IMR-90 (cell line): ENCODE measurements at regions not wholly inside any gene's neighbourhood (a gene's known extent, or its start where the extent isn't known, plus 50 kb on each side); places are given as distances from the start of the nearest gene placed in this dataset.

Experiments used
- ATAC-seq: fragments of 200-7000 bp; cut with Tn5 transposase; 2 replicates; pipeline ENCODE4 v1.9.1; 2020; ENCODE audit warnings: low read depth, mild to moderate bottlenecking, moderate library complexity
- BruUV-seq: library from RNA; stranded (reverse); fragments of 400-500 nt; replicated peaks from 2 replicates; lab custom pipeline; 2021; lab: Mats Ljungman, UMichigan
- CTCF ChIA-PET: fragments of 300-600 bp; formaldehyde crosslinking; extraction: SDS; loops from one replicate; lab custom pipeline; 2021; ENCODE audit warnings: antibody characterized with exemption; lab: Yijun Ruan, JAX
- POLR2A ChIA-PET: fragments of 300-600 bp; sonication (Branson Sonifier 250); formaldehyde crosslinking; loops from one replicate; lab custom pipeline; 2022; ENCODE audit warnings: antibody characterized with exemption; ENCODE audit not compliant: unreplicated experiment; lab: Charles Lee
- DNase-seq: peaks from one replicate; pipeline ENCODE4 v3.0.0; 2013
- H2AFZ ChIP-seq: replicated peaks from 2 replicates; pipeline ENCODE3; 2013; ENCODE audit warnings: low read length, mild to moderate bottlenecking; ENCODE audit not compliant: poor library complexity
- H2AK5ac ChIP-seq: 2 replicates; pipeline ENCODE4 v1.6.1; 2013; ENCODE audit warnings: low read depth, low read length, inconsistent platforms
- H2AK9ac ChIP-seq: replicated peaks from 2 replicates; pipeline ENCODE3; 2013; ENCODE audit warnings: mild to moderate bottlenecking, low read depth, low read length, moderate library complexity; ENCODE audit not compliant: poor library complexity
- H2BK120ac ChIP-seq: 2 replicates; pipeline ENCODE4 v1.6.1; 2013; ENCODE audit warnings: low read depth, low read length, inconsistent platforms
- H2BK15ac ChIP-seq: 3 replicates; pipeline ENCODE4 v1.6.1; 2013; ENCODE audit warnings: low read depth, low read length, inconsistent platforms
- H2BK20ac ChIP-seq: 2 replicates; pipeline ENCODE4 v1.6.1; 2013; ENCODE audit warnings: low read depth, mild to moderate bottlenecking, inconsistent platforms, low read length, moderate library complexity
- H2BK5ac ChIP-seq: 2 replicates; pipeline ENCODE4 v1.6.1; 2013; ENCODE audit warnings: mild to moderate bottlenecking, low read depth, low read length, inconsistent platforms; ENCODE audit not compliant: poor library complexity, severe bottlenecking
- H3K14ac ChIP-seq: replicated peaks from 2 replicates; pipeline ENCODE4 v1.6.1; 2013; ENCODE audit warnings: low read depth, low read length, inconsistent platforms
- H3K18ac ChIP-seq: 2 replicates; pipeline ENCODE4 v1.6.1; 2013; ENCODE audit warnings: low read depth, low read length, control low read depth
- H3K23ac ChIP-seq: 2 replicates; pipeline ENCODE4 v1.6.1; 2013; ENCODE audit warnings: low read depth, low read length, inconsistent platforms
- H3K27ac ChIP-seq: 2 replicates; pipeline ENCODE4 v1.5.1; 2013; ENCODE audit warnings: mild to moderate bottlenecking, control low read depth, low read length; ENCODE audit not compliant: insufficient read depth
- H3K27me3 ChIP-seq: 2 replicates; pipeline ENCODE4 v1.6.1; 2013; ENCODE audit warnings: low read length; ENCODE audit not compliant: control insufficient read depth, insufficient read depth
- H3K36me3 ChIP-seq: 2 replicates; pipeline ENCODE4 v1.6.1; 2013; ENCODE audit warnings: low read length, mixed read lengths; ENCODE audit not compliant: control insufficient read depth, insufficient read depth
- H3K4ac ChIP-seq: 2 replicates; pipeline ENCODE4 v1.6.1; 2013; ENCODE audit warnings: low read depth, low read length, inconsistent platforms
- H3K4me1 ChIP-seq: 2 replicates; pipeline ENCODE4 v1.6.1; 2013; ENCODE audit warnings: low read length, mixed read lengths; ENCODE audit not compliant: control insufficient read depth, insufficient read depth
- H3K4me2 ChIP-seq: 2 replicates; pipeline ENCODE4 v1.6.1; 2013; ENCODE audit warnings: low read depth, mild to moderate bottlenecking, control low read depth, low read length, moderate library complexity
- H3K4me3 ChIP-seq: 2 replicates; pipeline ENCODE4 v1.5.1; 2013; ENCODE audit warnings: low read depth, mild to moderate bottlenecking, control low read depth, low read length, moderate library complexity; ENCODE audit not compliant: insufficient read depth
- H3K56ac ChIP-seq: 2 replicates; pipeline ENCODE4 v1.6.1; 2013; ENCODE audit warnings: low read length, inconsistent platforms; ENCODE audit not compliant: insufficient read depth; ENCODE audit errors: extremely low read depth
- H3K79me1 ChIP-seq, 2 experiments: 2 replicates each; pipeline ENCODE4 v1.6.1; 2013; ENCODE audit warnings: low read length in 2 of 2, inconsistent platforms in 1 of 2, low read depth in 1 of 2
- H3K9ac ChIP-seq: 2 replicates; pipeline ENCODE4 v1.6.1; 2013; ENCODE audit warnings: low read depth, low read length, control low read depth
- H3K9me1 ChIP-seq: 2 replicates; pipeline ENCODE4 v1.6.1; 2013; ENCODE audit warnings: low read length, inconsistent platforms; ENCODE audit not compliant: insufficient read depth
- H3K9me3 ChIP-seq: 2 replicates; pipeline ENCODE4 v1.6.1; 2013; ENCODE audit warnings: low read length; ENCODE audit not compliant: control insufficient read depth, insufficient read depth
- H4K20me1 ChIP-seq: 2 replicates; pipeline ENCODE4 v1.6.1; 2013; ENCODE audit warnings: low read length, inconsistent platforms; ENCODE audit not compliant: insufficient read depth
- H4K5ac ChIP-seq: 2 replicates; pipeline ENCODE4 v1.6.1; 2013; ENCODE audit warnings: mild to moderate bottlenecking, low read depth, low read length, control low read depth
- H4K8ac ChIP-seq, 2 experiments: 2 replicates each; pipeline ENCODE4 v1.6.1; 2013; ENCODE audit warnings: low read depth in 2 of 2, low read length in 2 of 2, control low read depth in 1 of 2, inconsistent platforms in 1 of 2
- H4K91ac ChIP-seq: 2 replicates; pipeline ENCODE4 v1.6.1; 2013; ENCODE audit warnings: low read depth, low read length, inconsistent platforms; ENCODE audit not compliant: insufficient read depth
- FOS ChIP-seq: fragments of 150-350 bp; IDR thresholded peaks from 2 replicates; pipeline ENCODE4 v1.6.1; 2016; ENCODE audit warnings: low read depth, low read length
- dilution Hi-C: fragments of 300-500 bp; cut with HindIII; formaldehyde crosslinking; loops from one replicate; pipeline ENCODE4 v1.14.3; 2018; ENCODE audit warnings: low sequenced_read_pairs; ENCODE audit not compliant: unreplicated experiment
- in situ Hi-C: fragments of 300-500 bp; cut with MboI; formaldehyde crosslinking; loops from 3 replicates; pipeline ENCODE4 v1.14.3; 2019; ENCODE audit warnings: low sequenced_read_pairs, inconsistent platforms, mixed read lengths
- intact Hi-C: fragments of 100-400 bp; cut with micrococcal nuclease; formaldehyde crosslinking; loops from 2 replicates; pipeline ENCODE4 v1.10.0; 2022

DNA sequence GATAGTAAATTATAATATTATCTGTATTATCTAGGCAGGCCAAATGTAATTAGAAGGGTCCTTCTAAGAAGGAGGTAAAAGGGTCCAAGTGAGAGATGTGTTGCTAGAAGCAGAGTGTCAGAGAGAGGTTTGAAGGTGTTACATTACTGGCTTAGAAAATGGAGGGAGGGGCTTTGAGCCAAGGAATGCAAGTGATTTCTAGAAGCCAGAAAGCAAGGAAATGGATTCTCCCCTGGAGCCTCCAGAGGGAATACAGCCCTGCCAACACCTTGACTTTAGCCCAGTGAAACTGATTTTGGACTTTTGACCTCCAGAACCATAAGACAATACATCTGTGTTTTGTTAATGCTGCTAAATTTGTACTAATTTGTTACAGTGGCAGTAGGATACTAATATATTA lies 97.9 kb upstream of the IL6 start:
- TF ChIP-seq FOS, result no peak
- Histone ChIP-seq H3K36me3 (no peaks in the 10 kb centered on the region), H2BK5ac (no peak overlapping the region), H4K8ac (no peak overlapping the region), H3K18ac (no peak overlapping the region), H2AK5ac (no peak overlapping the region), H2AK9ac (no peak overlapping the region), H3K4me3 (no peak overlapping the region), H3K14ac (no peak overlapping the region), H3K9me3 (no peaks in the 10 kb centered on the region), H3K56ac (no peak overlapping the region), H4K5ac (no peak overlapping the region), H4K20me1 (no peaks in the 10 kb centered on the region), H3K9me1 (no peaks in the 10 kb centered on the region), H2BK15ac (no peak overlapping the region), H2AFZ (no peak overlapping the region), H2BK120ac (no peak overlapping the region), H3K4ac (no peak overlapping the region; the same call in 1 of the 2 replicates), H3K9ac (no peak overlapping the region), H3K27ac (no peak overlapping the region), H3K79me1 (no peaks in the 10 kb centered on the region), H3K4me1 (peaks cover 5% of the 10 kb centered on the region), H2BK20ac (no peak overlapping the region), H4K91ac (no peak overlapping the region), H3K4me2 (no peak overlapping the region), H3K27me3 (no peaks in the 10 kb centered on the region), H3K23ac (no peak overlapping the region)
- ATAC-seq (no peak), DNase-seq (no peak)
- dilution Hi-C loops, result no loop called here
- intact Hi-C loops, result no loop called here
- BruUV-seq, result no TSS peak
- ChIA-PET POLR2A (no interaction called here), CTCF (no interaction called here)
- in situ Hi-C loops, result no loop called here
